Bronchial epithelial cell (primary cell): ENCODE measurements at regions not wholly inside any gene's neighbourhood (a gene's known extent, or its start where the extent isn't known, plus 50 kb on each side); places are given as distances from the start of the nearest gene placed in this dataset.
A peak's percentile ranks its signal among the peaks of the same experiment; 100 is the strongest.
"Not testable (repeated sequence)": the region's sequence is repeated elsewhere in the genome, so short reads cannot be mapped to it uniquely, and the experiment has no call there.

Experiments used
- DNase-seq: peaks from one replicate; pipeline ENCODE4 v3.0.0-alpha.2; 2010; ENCODE audit warnings: low read depth
- FAIRE-seq: peaks from 2 replicates; lab custom pipeline; 2011; peaks lifted over from hg19 to GRCh38; lab: Jason Lieb, UNC
- H3K27me3 ChIP-seq: 2 replicates; pipeline ENCODE4 v1.5.1; 2011; ENCODE audit warnings: low read length; ENCODE audit not compliant: control insufficient read depth, insufficient read depth
- H3K36me3 ChIP-seq: 2 replicates; pipeline ENCODE4 v1.5.1; 2011; ENCODE audit warnings: low read length; ENCODE audit not compliant: control insufficient read depth, insufficient read depth
- H3K4me3 ChIP-seq: 2 replicates; pipeline ENCODE4 v1.5.1; 2011; ENCODE audit warnings: mild to moderate bottlenecking, low read depth, low read length, control low read depth
- CTCF ChIP-seq: IDR thresholded peaks from 2 replicates; pipeline ENCODE4 v1.5.1; 2011; ENCODE audit warnings: mild to moderate bottlenecking, moderate library complexity, low read length, control low read depth, inconsistent platforms; ENCODE audit not compliant: insufficient read depth, severe bottlenecking

DNA sequence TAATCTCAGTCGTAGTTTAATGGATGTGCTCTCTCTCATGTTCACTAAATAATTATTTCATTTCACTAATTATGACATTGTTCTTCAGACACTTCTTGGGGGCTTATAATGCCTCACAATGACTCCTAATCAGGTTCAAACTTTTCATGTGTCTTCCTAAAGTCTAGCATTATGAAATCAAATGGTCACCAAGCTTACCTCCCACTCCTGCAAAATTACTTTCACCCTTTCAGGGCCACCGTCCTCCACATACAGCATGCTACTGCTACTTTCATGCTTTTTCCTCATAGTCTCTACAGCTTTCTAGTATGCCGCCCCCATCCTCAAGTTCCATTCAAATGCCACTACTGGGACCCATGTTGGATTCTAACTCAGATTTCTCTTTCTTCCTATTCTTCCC is 59.8 kb upstream of the C1orf53 start:
- no peak for TF ChIP-seq CTCF
- Histone ChIP-seq H3K36me3 (no peaks in the 10 kb centered on the region), H3K4me3 (no peak overlapping the region), H3K27me3 (no peaks in the 10 kb centered on the region)
- DNase-seq (no peak), FAIRE-seq (no peak)

- DNase-seq = peak; percentile 29
- Histone ChIP-seq H3K4me3 (no peak overlapping the region), H3K36me3 (no peaks in the 10 kb centered on the region), H3K27me3 (no peaks in the 10 kb centered on the region)
- no peak for FAIRE-seq
- TF ChIP-seq CTCF = no peak
Observed at GRCh38 chr1:197841883-197842553, 60.4 kb upstream of the C1orf53 start.

DNA sequence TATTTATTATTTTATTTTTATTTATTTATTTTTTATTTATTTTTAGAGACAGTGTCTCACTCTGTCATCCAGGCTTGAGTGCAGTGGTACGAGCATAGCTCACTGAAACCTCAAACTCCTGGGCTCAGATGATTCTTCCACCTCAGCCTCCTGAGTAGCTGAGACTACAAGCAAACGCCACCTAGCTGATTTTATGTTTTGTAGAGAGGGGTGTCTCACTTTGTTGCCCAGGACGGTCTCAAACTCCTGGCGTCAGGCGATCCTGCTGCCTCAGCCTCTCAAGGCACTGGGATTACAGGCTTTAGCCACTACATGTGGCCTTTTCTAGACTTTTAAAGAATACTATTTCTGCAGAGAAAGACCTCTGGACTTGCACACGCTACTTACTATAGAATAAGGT is 61.3 kb upstream of the C1orf53 start:
- H3K36me3 ChIP-seq = no peaks in the 10 kb centered on the region
- no peak overlapping the region for H3K4me3 ChIP-seq
- no peak for TF ChIP-seq CTCF
- DNase-seq (no peak), FAIRE-seq (no peak)
- no peaks in the 10 kb centered on the region for H3K27me3 ChIP-seq

GRCh38 chr1:197839786-197840185 is 62.6 kb upstream of the C1orf53 start:
- DNase-seq, H3K4me3 ChIP-seq, H3K27me3 ChIP-seq, FAIRE-seq, H3K36me3 ChIP-seq: not testable (repeated sequence)

- Histone ChIP-seq H3K4me3 (no peak overlapping the region), H3K36me3 (no peaks in the 10 kb centered on the region), H3K27me3 (no peaks in the 10 kb centered on the region)
- peak; percentile 90 for DNase-seq
- TF ChIP-seq CTCF = no peak
- no peak for FAIRE-seq
Observed at GRCh38 chr1:197838836-197839235, 63.6 kb upstream of the DENND1B start.

- H3K4me3 ChIP-seq = no peak overlapping the region
- DNase-seq (peak; percentile 67), FAIRE-seq (no peak)
- no peaks in the 10 kb centered on the region for H3K36me3 ChIP-seq
- TF ChIP-seq CTCF = no peak
- H3K27me3 ChIP-seq = no peaks in the 10 kb centered on the region
Observed at GRCh38 chr1:197837911-197838310, 62.6 kb upstream of the DENND1B start.

DNA sequence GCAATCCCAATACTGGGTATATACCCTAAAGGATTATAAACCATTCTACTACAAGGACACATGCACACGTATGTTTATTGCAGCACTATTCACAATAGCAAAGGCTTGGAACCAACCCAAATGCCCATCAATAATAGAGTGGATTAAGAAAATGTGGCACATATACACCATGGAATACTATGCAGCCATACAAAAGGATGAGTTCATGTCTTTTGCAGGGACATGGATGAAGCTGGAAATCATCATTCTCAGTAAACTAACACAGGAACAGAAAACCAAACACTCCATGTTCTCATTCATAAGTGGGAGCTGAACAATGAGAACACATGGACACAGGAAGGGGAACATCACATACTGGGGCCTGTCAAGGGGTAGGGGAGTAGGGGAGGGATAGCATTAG is 61.1 kb upstream of the DENND1B start:
- FAIRE-seq, H3K4me3 ChIP-seq, DNase-seq, H3K36me3 ChIP-seq, H3K27me3 ChIP-seq: not testable (repeated sequence)

DNA sequence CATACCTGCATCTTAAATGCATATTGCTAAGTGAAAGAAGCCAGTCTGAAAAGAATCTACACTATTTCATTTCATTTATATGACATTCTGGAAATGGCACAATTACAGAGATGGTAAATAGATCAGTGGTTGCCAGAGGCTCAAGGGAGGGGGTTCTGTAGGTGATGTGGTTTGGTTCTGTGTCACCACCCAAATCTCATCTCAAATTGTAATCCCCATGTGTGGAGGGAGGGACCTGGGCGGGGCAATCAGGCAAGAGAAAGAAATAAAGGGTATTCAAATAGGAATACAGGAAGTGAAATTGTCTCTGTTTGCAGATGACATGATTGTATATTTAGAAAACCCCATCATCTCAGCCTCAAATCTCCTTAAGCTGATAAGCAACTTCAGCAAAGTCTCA is 53.7 kb upstream of the DENND1B start:
- not testable (repeated sequence) for H3K36me3 ChIP-seq, H3K27me3 ChIP-seq, FAIRE-seq, H3K4me3 ChIP-seq, DNase-seq
